Tibial nerve (tissue), 4 donors: ENCODE measurements at regions not wholly inside any gene's neighbourhood (a gene's known extent, or its start where the extent isn't known, plus 50 kb on each side); places are given as distances from the start of the nearest gene placed in this dataset.

Experiments used
- DNase-seq, 2 donors: peaks; one replicate each; pipeline ENCODE4 v3.0.0-alpha.2; 2019; ENCODE audit warnings: low spot score in 2 of 2
- H3K27ac ChIP-seq, 4 donors: fragments of 200-600 bp; sonication (generic) in 3 of 4; one replicate each; pipeline ENCODE4 v1.5.1; 2017 to 2019; ENCODE audit warnings: mild to moderate bottlenecking in 1 of 4
- H3K27me3 ChIP-seq, 2 donors: fragments of 200-600 bp; sonication (generic) in 1 of 2; one replicate each; pipeline versions ENCODE4 v1.5.1 to v1.6.0; 2017 to 2019
- H3K36me3 ChIP-seq, 3 donors: fragments of 200-600 bp; sonication (generic); one replicate each; pipeline ENCODE4 v1.5.1; 2018 to 2019
- H3K4me1 ChIP-seq, 4 donors: fragments of 200-600 bp; sonication (generic) in 3 of 4; one replicate each; pipeline ENCODE4 v1.5.1; 2017 to 2019
- H3K4me3 ChIP-seq, 4 donors: fragments of 200-600 bp; sonication (generic) in 3 of 4; one replicate each; pipeline ENCODE4 v1.5.1; 2017 to 2019; ENCODE audit warnings: mild to moderate bottlenecking in 1 of 4, moderate library complexity in 1 of 4
- H3K9me3 ChIP-seq, 4 donors: fragments of 200-600 bp; sonication (generic) in 3 of 4; one replicate each; pipeline ENCODE4 v1.5.1; 2017 to 2019
- CTCF ChIP-seq, 5 experiments: fragments of 200-600 bp in 3 of 5; fragments of 450-650 bp in 2 of 5; sonication (generic) in 3 of 5; IDR thresholded peaks; one replicate each; pipeline ENCODE4 v1.5.1; 2016 to 2019; ENCODE audit warnings: antibody characterized with exemption in 5 of 5, mild to moderate bottlenecking in 3 of 5, moderate library complexity in 2 of 5
- EP300 ChIP-seq, 2 donors: sonication (generic); formaldehyde crosslinking; IDR thresholded peaks; one replicate each; pipeline ENCODE4 v1.6.1; 2017; ENCODE audit warnings: antibody characterized with exemption in 2 of 2, mild to moderate bottlenecking in 1 of 2
- POLR2A ChIP-seq, 2 donors: fragments of 450-650 bp; IDR thresholded peaks; one replicate each; pipeline ENCODE4 v1.6.1; 2017; ENCODE audit warnings: antibody characterized with exemption in 2 of 2, mild to moderate bottlenecking in 2 of 2, moderate library complexity in 2 of 2
- WGBS, 2 donors: methylation state at CpG; one replicate each; pipeline ENCODE4 v1.1.5; 2018; 5-methylcytosine and 5-hydroxymethylcytosine counted together

- TF ChIP-seq EP300 (IDR thresholded peaks at IDR 0.05) (no peak), CTCF (IDR thresholded peaks at IDR 0.05) (no peak), POLR2A (IDR thresholded peaks at IDR 0.05) (no peak)
- Histone ChIP-seq H3K27me3 (no peaks in the 10 kb centered on the region), H3K36me3 (no peaks in the 10 kb centered on the region), H3K4me3 (no peak overlapping the region), H3K9me3 (no peaks in the 10 kb centered on the region), H3K27ac (no peak overlapping the region), H3K4me1 (no peaks in the 10 kb centered on the region)
- no peak for DNase-seq
- 96% methylated on average over 5 of the region's 5 CpGs for WGBS, 2 donors
These were observed 148.9 kb downstream of the RHOU start for GRCh38 chr1:228884196-228884595.

GRCh38 chr1:228884615-228885566 is 149.6 kb downstream of the RHOU start:
- H3K27ac ChIP-seq: no peak overlapping the region
- H3K36me3 ChIP-seq: no peaks in the 10 kb centered on the region
- TF ChIP-seq EP300 (IDR thresholded peaks at IDR 0.05) (no peak), CTCF (IDR thresholded peaks at IDR 0.05) (no peak), POLR2A (IDR thresholded peaks at IDR 0.05) (no peak)
- no peak overlapping the region for H3K4me3 ChIP-seq
- no peaks in the 10 kb centered on the region for H3K4me1 ChIP-seq
- H3K27me3 ChIP-seq: no peaks in the 10 kb centered on the region
- WGBS, 2 donors: 59 to 62% methylated on average over 4 of the region's 4 CpGs
- H3K9me3 ChIP-seq: no peaks in the 10 kb centered on the region
- no peak for DNase-seq

DNA sequence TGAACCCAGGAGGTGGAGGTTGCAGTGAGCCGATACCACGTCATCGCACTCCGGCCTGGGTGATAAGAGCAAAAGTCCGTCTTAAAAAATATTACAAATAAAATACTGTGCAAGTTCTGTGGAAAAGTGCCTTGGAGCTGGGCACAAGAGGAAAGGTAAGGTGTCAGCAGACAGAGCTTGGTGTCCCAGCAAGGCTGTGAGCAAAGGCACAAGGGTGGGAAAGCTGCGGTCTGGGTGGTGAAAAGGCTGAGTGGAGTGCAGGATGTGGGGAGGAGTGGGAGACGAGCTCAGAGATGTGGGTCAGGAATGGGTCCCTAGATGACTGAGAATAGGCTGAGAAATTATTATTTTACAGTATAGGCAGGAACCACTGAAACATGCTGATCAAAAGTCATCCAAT is 150.6 kb downstream of the RHOU start:
- no peak for TF ChIP-seq POLR2A (IDR thresholded peaks at IDR 0.05)
- no peak for TF ChIP-seq EP300 (IDR thresholded peaks at IDR 0.05)
- no peak for TF ChIP-seq CTCF (IDR thresholded peaks at IDR 0.05)
- 89 to 92% methylated on average over 7 of the region's 7 CpGs for WGBS, 2 donors
- Histone ChIP-seq H3K4me1 (no peaks in the 10 kb centered on the region), H3K27ac (no peak overlapping the region), H3K9me3 (no peaks in the 10 kb centered on the region), H3K27me3 (no peaks in the 10 kb centered on the region), H3K4me3 (no peak overlapping the region), H3K36me3 (no peaks in the 10 kb centered on the region)
- no peak for DNase-seq

DNA sequence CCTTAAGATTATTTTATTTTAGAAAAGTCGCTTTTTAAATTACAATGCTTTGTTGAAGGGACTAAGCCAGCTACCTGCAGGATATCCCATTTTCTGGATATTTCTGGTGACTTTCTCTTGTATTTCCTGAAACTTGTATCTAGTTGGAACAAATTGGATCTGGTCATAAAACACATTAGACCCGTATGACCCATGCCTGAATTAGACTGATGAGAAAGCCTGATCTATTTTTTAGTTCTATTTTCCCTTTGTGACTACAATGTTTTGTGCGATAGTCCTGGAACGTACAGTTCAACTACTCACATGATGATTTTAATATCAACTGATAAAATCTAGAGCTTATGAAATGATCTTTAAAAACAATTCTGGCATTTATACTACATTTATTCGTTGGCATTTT is 151.8 kb downstream of the RHOU start:
- WGBS, 2 donors: 60 to 65% methylated on average over 5 of the region's 5 CpGs
- no peak for DNase-seq
- H3K27ac ChIP-seq: no peak overlapping the region
- H3K4me3 ChIP-seq: no peak overlapping the region
- no peaks in the 10 kb centered on the region for H3K36me3 ChIP-seq
- no peak for TF ChIP-seq POLR2A (IDR thresholded peaks at IDR 0.05)
- TF ChIP-seq EP300 (IDR thresholded peaks at IDR 0.05): no peak
- TF ChIP-seq CTCF (IDR thresholded peaks at IDR 0.05): no peak
- H3K9me3 ChIP-seq: no peaks in the 10 kb centered on the region
- no peaks in the 10 kb centered on the region for H3K4me1 ChIP-seq
- H3K27me3 ChIP-seq: no peaks in the 10 kb centered on the region

DNA sequence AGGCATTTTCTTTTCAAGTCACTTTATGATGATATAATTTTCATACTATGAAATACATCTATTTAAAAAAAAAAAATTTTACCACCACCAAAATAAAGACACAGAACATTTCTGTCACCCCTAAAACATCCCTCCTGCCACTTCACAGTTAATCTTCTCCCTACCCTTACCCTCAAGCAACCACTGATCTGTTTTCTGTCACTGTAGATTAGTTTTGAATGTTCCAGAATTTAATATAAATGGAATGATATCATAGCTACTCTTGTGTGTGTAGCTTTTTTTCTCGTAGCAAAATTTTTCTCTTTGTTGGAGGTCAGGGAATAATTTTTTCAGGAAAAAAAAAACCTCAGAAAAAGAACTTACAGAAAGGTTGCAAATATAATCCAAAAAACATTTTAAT is 152.7 kb downstream of the RHOU start:
- DNase-seq: no peak
- no peaks in the 10 kb centered on the region for H3K9me3 ChIP-seq
- TF ChIP-seq EP300 (IDR thresholded peaks at IDR 0.05) (no peak), CTCF (IDR thresholded peaks at IDR 0.05) (no peak), POLR2A (IDR thresholded peaks at IDR 0.05) (no peak)
- no peaks in the 10 kb centered on the region for H3K27me3 ChIP-seq
- no peaks in the 10 kb centered on the region for H3K36me3 ChIP-seq
- no peak overlapping the region for H3K4me3 ChIP-seq
- no peaks in the 10 kb centered on the region for H3K4me1 ChIP-seq
- no peak overlapping the region for H3K27ac ChIP-seq
- WGBS, 2 donors: 39 to 41% methylated on average over 1 of the region's 1 CpG
